ENCODE measurements at regions not wholly inside any gene's neighbourhood (a gene's known extent, or its start where the extent isn't known, plus 50 kb on each side); places are given as distances from the start of the nearest gene placed in this dataset.

GRCh38 chr5:57770039-57770438 lies 287.4 kb upstream of the ACTBL2 start:
- H3K36me3 ChIP-seq (ENCODE audit: control insufficient read depth in 2 of 2, extremely low read depth in 1 of 2, insufficient read depth in 2 of 2, low read length in 2 of 2) = no peaks in the 10 kb centered on the region
- no peak for FAIRE-seq

DNA sequence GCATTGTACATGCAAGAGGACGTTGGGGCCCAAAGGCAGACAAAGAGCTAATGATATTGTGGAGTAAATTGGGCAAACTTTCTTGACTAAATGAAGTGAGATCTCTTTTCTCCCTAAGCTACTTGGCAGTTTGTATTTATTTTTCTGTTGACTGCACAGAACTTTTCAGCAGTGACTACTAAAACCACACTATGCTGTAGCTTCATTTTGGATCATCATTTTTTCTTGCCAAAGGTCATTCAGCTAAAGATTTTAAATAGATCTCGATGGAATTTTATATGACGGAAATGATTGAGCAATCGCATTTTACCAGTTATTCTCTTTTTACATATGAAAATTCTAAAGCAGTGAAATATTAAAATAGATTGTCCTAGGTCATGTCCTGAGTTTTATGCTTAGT lies 286.1 kb upstream of the ACTBL2 start:
- Histone ChIP-seq H3K4me3 (ENCODE audit: control insufficient read depth in 2 of 3, extremely low read depth in 1 of 3, insufficient read depth in 2 of 3, low read depth in 1 of 3, low read length in 3 of 3) (no peak overlapping the region), H2AFZ (ENCODE audit: control insufficient read depth, low read length) (no peak overlapping the region), H3K9me3 (ENCODE audit: control insufficient read depth, low read depth, low read length) (no peaks in the 10 kb centered on the region), H3K4me2 (ENCODE audit: control insufficient read depth, extremely low read depth, insufficient read depth, low read depth, low read length) (no peak overlapping the region), H3K4me1 (ENCODE audit: control insufficient read depth, extremely low read depth, insufficient read depth, low read length) (no peaks in the 10 kb centered on the region), H3K27ac (ENCODE audit: control insufficient read depth, insufficient read depth, low read length) (no peak overlapping the region), H4K20me1 (ENCODE audit: control insufficient read depth, extremely low read depth, insufficient read depth, low read length) (no peaks in the 10 kb centered on the region), H3K36me3 (ENCODE audit: control insufficient read depth in 2 of 2, extremely low read depth in 1 of 2, insufficient read depth in 2 of 2, low read length in 2 of 2) (no peaks in the 10 kb centered on the region), H3K9me1 (ENCODE audit: control insufficient read depth, extremely low read depth, insufficient read depth, low read length) (no peaks in the 10 kb centered on the region), H3K9ac (ENCODE audit: control insufficient read depth, extremely low read depth, insufficient read depth, low read length) (no peak overlapping the region), H3K79me2 (ENCODE audit: control insufficient read depth, insufficient read depth, low read length) (no peaks in the 10 kb centered on the region), H3K27me3 (ENCODE audit: control insufficient read depth, extremely low read depth, insufficient read depth, low read length) (no peaks in the 10 kb centered on the region)
- dilution Hi-C loops (cut with MboI; ENCODE audit: extremely low pct_ligation_motif_present, low sequenced_read_pairs) = no loop called here
- FAIRE-seq (no peak), DNase-seq (ENCODE audit: low read depth, low spot score) (no peak)
- no peak for TF ChIP-seq CTCF (optimal IDR thresholded peaks at IDR 0.05 in 1 of 3, IDR thresholded peaks at IDR 0.05 in 1 of 3, conservative IDR thresholded peaks at IDR 0.05 in 1 of 3; ENCODE audit: extremely low read depth in 1 of 3, insufficient read depth in 2 of 3, low read length in 3 of 3)
- TF ChIP-seq EZH2 (IDR thresholded peaks at IDR 0.05; ENCODE audit: low read length) = no peak

More at GRCh38 chr5:57770039-57770438, 287.4 kb upstream of the ACTBL2 start:
- no peaks in the 10 kb centered on the region for H3K27me3 ChIP-seq (ENCODE audit: control insufficient read depth, extremely low read depth, insufficient read depth, low read length)
- no peak for TF ChIP-seq CTCF (optimal IDR thresholded peaks at IDR 0.05 in 1 of 3, IDR thresholded peaks at IDR 0.05 in 1 of 3, conservative IDR thresholded peaks at IDR 0.05 in 1 of 3; ENCODE audit: extremely low read depth in 1 of 3, insufficient read depth in 2 of 3, low read length in 3 of 3)
- H3K9me1 ChIP-seq (ENCODE audit: control insufficient read depth, extremely low read depth, insufficient read depth, low read length) = no peaks in the 10 kb centered on the region
- H3K9ac ChIP-seq (ENCODE audit: control insufficient read depth, extremely low read depth, insufficient read depth, low read length) = no peak overlapping the region
- dilution Hi-C loops (cut with MboI; ENCODE audit: extremely low pct_ligation_motif_present, low sequenced_read_pairs) = no loop called here
- no peaks in the 10 kb centered on the region for H3K4me1 ChIP-seq (ENCODE audit: control insufficient read depth, extremely low read depth, insufficient read depth, low read length)
- no peak overlapping the region for H3K27ac ChIP-seq (ENCODE audit: control insufficient read depth, insufficient read depth, low read length)
- no peak overlapping the region for H3K4me3 ChIP-seq (ENCODE audit: control insufficient read depth in 2 of 3, extremely low read depth in 1 of 3, insufficient read depth in 2 of 3, low read depth in 1 of 3, low read length in 3 of 3)
- no peak overlapping the region for H2AFZ ChIP-seq (ENCODE audit: control insufficient read depth, low read length)
- H3K9me3 ChIP-seq (ENCODE audit: control insufficient read depth, low read depth, low read length) = no peaks in the 10 kb centered on the region
- no peak for DNase-seq (ENCODE audit: low read depth, low spot score)
- H3K4me2 ChIP-seq (ENCODE audit: control insufficient read depth, extremely low read depth, insufficient read depth, low read depth, low read length) = no peak overlapping the region
- no peaks in the 10 kb centered on the region for H3K79me2 ChIP-seq (ENCODE audit: control insufficient read depth, insufficient read depth, low read length)
- H4K20me1 ChIP-seq (ENCODE audit: control insufficient read depth, extremely low read depth, insufficient read depth, low read length) = no peaks in the 10 kb centered on the region
